Kidney tubule cell (primary cell): ENCODE measurements at regions not wholly inside any gene's neighbourhood (a gene's known extent, or its start where the extent isn't known, plus 50 kb on each side); places are given as distances from the start of the nearest gene placed in this dataset.
"Not testable (repeated sequence)": the region's sequence is repeated elsewhere in the genome, so short reads cannot be mapped to it uniquely, and the experiment has no call there.

Experiments
- DNase-seq: peaks from one replicate; pipeline ENCODE4 v3.0.0-alpha.2; 2018; ENCODE audit warnings: low spot score

- peak; percentile 71 for DNase-seq
Observed at GRCh38 chr1:117754061-117754969, 148.5 kb downstream of the TENT5C start.

- DNase-seq = peak; percentile 59
Observed at GRCh38 chr1:117757668-117758067, 151.8 kb downstream of the TENT5C start.

- DNase-seq = peak; percentile 81
Observed at GRCh38 chr1:117758444-117759316, 152.8 kb downstream of the TENT5C start.

GRCh38 chr1:117759535-117759934 lies 153.7 kb downstream of the TENT5C start:
- no peak for DNase-seq

GRCh38 chr1:117760069-117760468 lies 154.2 kb downstream of the TENT5C start:
- peak; percentile 48 for DNase-seq

GRCh38 chr1:117760485-117760884 lies 154.6 kb downstream of the TENT5C start:
- no peak for DNase-seq

GRCh38 chr1:117767756-117768155 lies 161.7 kb downstream of the GDAP2 start:
- not testable (repeated sequence) for DNase-seq

GRCh38 chr1:117770981-117771531 lies 158.4 kb downstream of the GDAP2 start:
- no peak for DNase-seq

- no peak for DNase-seq
Observed at GRCh38 chr1:117779364-117779763, 150.1 kb downstream of the GDAP2 start.

GRCh38 chr1:117780687-117781475 lies 148.5 kb downstream of the GDAP2 start:
- no peak for DNase-seq

GRCh38 chr1:117782056-117782455 lies 147.4 kb downstream of the GDAP2 start:
- DNase-seq = no peak

GRCh38 chr1:117783606-117784396 lies 145.6 kb downstream of the GDAP2 start:
- DNase-seq = no peak

- DNase-seq = no peak
Observed at GRCh38 chr1:117788014-117788413, 141.4 kb downstream of the GDAP2 start.

- DNase-seq = no peak
Observed at GRCh38 chr1:117793413-117793812, 136.0 kb downstream of the GDAP2 start.

- DNase-seq = peak; percentile 8
Observed at GRCh38 chr1:117794073-117794472, 135.3 kb downstream of the GDAP2 start.

- peak; percentile 92 for DNase-seq
Observed at GRCh38 chr1:117795190-117795589, 134.2 kb downstream of the GDAP2 start.

GRCh38 chr1:117795792-117796191 lies 133.6 kb downstream of the GDAP2 start:
- DNase-seq = peak; percentile 1

GRCh38 chr1:117796226-117796625 lies 133.2 kb downstream of the GDAP2 start:
- no peak for DNase-seq

- no peak for DNase-seq
Observed at GRCh38 chr1:117798550-117798949, 130.9 kb downstream of the GDAP2 start.

GRCh38 chr1:117802531-117803257 lies 126.7 kb downstream of the GDAP2 start:
- no peak for DNase-seq
